Naive thymus-derived CD8-positive, alpha-beta T cell (primary cell): ENCODE measurements at regions not wholly inside any gene's neighbourhood (a gene's known extent, or its start where the extent isn't known, plus 50 kb on each side); places are given as distances from the start of the nearest gene placed in this dataset.
"Not testable (repeated sequence)": the region's sequence is repeated elsewhere in the genome, so short reads cannot be mapped to it uniquely, and the experiment has no call there.

Experiments used
- ATAC-seq, 2 donors: fragments of 150-1000 bp; cut with Tn5 transposase in 1 of 2; sonication (Bioruptor Pico), chemical (Tn5 transposase) in 1 of 2; 1 replicate in 1 of 2; 2 replicates in 1 of 2; pipeline ENCODE4 v1.10.0; 2021; ENCODE audit warnings: mild to moderate bottlenecking in 2 of 2, moderate library complexity in 2 of 2
- POLR2A ChIA-PET: fragments of 350-600 bp; sonication (Branson Sonifier 250); formaldehyde crosslinking; loops from one replicate; lab custom pipeline; 2021; ENCODE audit warnings: antibody characterized with exemption; lab: Charles Lee
- DNase-seq, 10 donors: peaks; one replicate each; pipeline versions ENCODE4 v3.0.0 to v3.0.0-alpha.2; 2020 to 2022
- H3K27ac Mint-ChIP-seq, 10 donors: one replicate each; pipeline ENCODE4 v1.8.0; 2020 to 2022; ENCODE audit warnings: mild to moderate bottlenecking in 10 of 10, mixed read lengths in 10 of 10, moderate library complexity in 4 of 10, inconsistent platforms in 1 of 10
- H3K27me3 Mint-ChIP-seq, 5 donors: one replicate each; pipeline ENCODE4 v1.8.0; 2021 to 2022; ENCODE audit warnings: mixed read lengths in 5 of 5
- H3K36me3 Mint-ChIP-seq, 3 donors: one replicate each; pipeline ENCODE4 v1.8.0; 2020 to 2022; ENCODE audit warnings: mixed read lengths in 3 of 3, mild to moderate bottlenecking in 2 of 3, inconsistent platforms in 1 of 3
- H3K4me1 Mint-ChIP-seq, 4 donors: one replicate each; pipeline ENCODE4 v1.8.0; 2021 to 2022; ENCODE audit warnings: mixed read lengths in 4 of 4
- H3K4me3 Mint-ChIP-seq, 10 donors: one replicate each; pipeline ENCODE4 v1.8.0; 2020 to 2022; ENCODE audit warnings: mild to moderate bottlenecking in 10 of 10, mixed read lengths in 10 of 10, moderate library complexity in 6 of 10, inconsistent platforms in 1 of 10
- H3K9me3 Mint-ChIP-seq, 9 donors: one replicate each; pipeline ENCODE4 v1.8.0; 2020 to 2022; ENCODE audit warnings: mixed read lengths in 9 of 9, mild to moderate bottlenecking in 3 of 9, inconsistent platforms in 1 of 9, moderate library complexity in 1 of 9

- ATAC-seq = no peak
- POLR2A ChIA-PET = no interaction called here
Observed at GRCh38 chr1:119191325-119191724, 50.9 kb upstream of the WARS2 start.

DNA sequence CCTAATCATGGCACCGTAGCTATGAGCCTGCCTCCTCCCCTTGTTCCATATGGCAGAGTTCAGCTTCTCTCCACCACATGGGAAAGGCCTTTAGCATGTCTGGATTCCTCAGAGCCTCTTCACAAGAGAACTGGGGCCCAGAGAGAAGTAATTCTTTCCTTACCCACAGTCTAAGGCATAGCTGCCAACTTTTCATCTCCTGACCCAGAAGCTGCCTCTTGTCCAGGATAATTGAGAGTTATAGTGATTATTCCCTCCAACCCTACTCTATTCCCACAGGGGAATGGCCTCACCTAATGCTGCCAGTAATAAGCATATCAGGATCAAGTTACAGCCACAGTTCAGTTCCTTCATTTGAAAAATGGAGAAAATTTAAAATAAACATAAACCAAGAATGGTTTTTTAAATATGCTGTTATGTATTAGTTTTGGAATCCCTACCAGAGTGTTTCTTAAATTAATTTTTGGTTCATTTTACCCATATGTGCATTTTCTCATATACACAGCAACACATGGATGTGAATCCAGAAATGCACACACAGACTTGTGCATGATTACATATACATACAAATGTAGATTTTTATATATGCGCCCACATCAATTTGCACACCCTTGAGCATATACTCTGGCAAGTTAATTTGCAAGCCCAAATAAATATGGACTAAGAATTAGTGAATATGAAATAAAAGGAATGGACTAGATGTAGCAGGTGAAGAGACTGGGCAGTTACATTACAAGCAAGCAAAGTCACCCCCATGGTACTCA lies 63.9 kb upstream of the WARS2 start:
- Mint-ChIP-seq H3K27ac (no peak overlapping the region), H3K27me3 (no peaks in the 10 kb centered on the region), H3K4me1 (no peaks in the 10 kb centered on the region), H3K9me3 (peaks cover 0 to 33% (median 12%) of the 10 kb centered on the region in 9 donors), H3K4me3 (no peak overlapping the region), H3K36me3 (peaks cover 33 to 44% (median 40%) of the 10 kb centered on the region in 3 donors)
- ATAC-seq (no peak), DNase-seq (no peak)
- POLR2A ChIA-PET = no interaction called here

More at GRCh38 chr1:119191325-119191724, 50.9 kb upstream of the WARS2 start:
- H3K27me3 Mint-ChIP-seq = no peaks in the 10 kb centered on the region
- peaks cover 57 to 72% (median 60%) of the 10 kb centered on the region in 3 donors for H3K36me3 Mint-ChIP-seq
- H3K4me3 Mint-ChIP-seq = no peak overlapping the region
- H3K27ac Mint-ChIP-seq = no peak overlapping the region
- no peak for DNase-seq
- peaks cover 0 to 3% (median 0%) of the 10 kb centered on the region in 4 donors for H3K4me1 Mint-ChIP-seq
- H3K9me3 Mint-ChIP-seq = peaks cover 7 to 41% (median 20%) of the 10 kb centered on the region in 9 donors

DNA sequence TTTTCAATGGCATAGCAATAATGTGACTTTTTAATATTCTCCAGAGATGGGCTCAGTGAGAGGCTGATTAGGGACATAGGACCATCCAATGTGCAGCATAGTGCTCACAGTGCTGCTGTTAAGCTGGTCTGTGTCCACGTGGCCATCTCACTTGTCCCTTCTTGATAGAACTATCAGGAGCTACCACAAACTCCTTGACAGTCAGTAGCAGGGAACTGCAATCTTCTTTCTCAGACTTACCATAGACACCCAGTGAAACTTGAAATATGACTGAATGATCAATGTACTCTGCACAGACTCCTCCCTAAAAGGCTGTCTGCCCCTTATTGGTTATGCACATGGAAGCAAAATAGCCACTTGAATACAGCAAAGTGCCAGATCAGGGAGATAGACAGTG lies 64.5 kb upstream of the WARS2 start:
- ATAC-seq = no peak
- POLR2A ChIA-PET = no interaction called here
- no peak overlapping the region for H3K4me3 Mint-ChIP-seq
- no peaks in the 10 kb centered on the region for H3K27me3 Mint-ChIP-seq
- peaks cover 33 to 46% (median 40%) of the 10 kb centered on the region in 3 donors for H3K36me3 Mint-ChIP-seq
- DNase-seq = no peak
- no peak overlapping the region for H3K27ac Mint-ChIP-seq
- no peaks in the 10 kb centered on the region for H3K4me1 Mint-ChIP-seq
- peaks cover 0 to 27% (median 10%) of the 10 kb centered on the region in 9 donors for H3K9me3 Mint-ChIP-seq

- Mint-ChIP-seq H3K4me3 (no peak overlapping the region), H3K4me1 (peaks cover 0 to under 1% (median 0%) of the 10 kb centered on the region in 4 donors), H3K9me3 (peaks cover 5 to 22% (median 10%) of the 10 kb centered on the region in 9 donors), H3K27me3 (no peaks in the 10 kb centered on the region), H3K36me3 (peaks cover 29 to 54% (median 39%) of the 10 kb centered on the region in 3 donors), H3K27ac (no peak overlapping the region)
- DNase-seq (no peak), ATAC-seq (no peak)
- POLR2A ChIA-PET = no interaction called here
Observed at GRCh38 chr1:119209061-119209460, 68.6 kb upstream of the WARS2 start.

DNA sequence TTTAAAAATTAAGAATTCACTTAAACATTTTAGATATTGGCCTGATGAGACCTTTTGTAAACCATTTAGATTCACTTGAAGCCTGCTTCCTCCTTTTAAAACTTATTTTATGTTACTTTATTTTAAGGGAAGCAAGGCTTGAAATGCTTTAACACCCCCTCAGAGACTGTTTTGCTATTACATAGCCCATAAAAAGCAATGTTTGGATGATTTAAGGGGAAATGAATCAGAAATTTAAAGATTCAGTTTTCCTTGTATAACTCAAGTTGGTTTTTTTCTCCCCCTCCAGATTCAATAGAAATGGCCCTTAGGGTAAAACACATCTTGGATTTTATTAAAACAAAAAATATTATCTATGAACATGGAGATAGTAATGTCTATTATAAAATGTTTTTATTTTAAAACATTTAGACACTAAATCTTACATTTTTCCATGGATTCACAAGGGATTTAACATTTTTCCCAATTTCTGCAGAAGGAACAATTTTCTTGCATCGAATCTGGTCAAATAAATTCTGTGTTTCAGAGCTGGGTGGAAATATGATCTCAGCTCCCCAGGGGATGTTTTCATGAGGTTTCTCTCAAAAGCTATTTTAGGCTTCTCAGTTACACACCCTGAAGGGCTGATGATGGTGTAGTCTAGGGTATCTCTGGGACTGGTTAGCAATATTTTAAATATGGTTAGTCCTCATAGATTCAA lies 69.3 kb upstream of the WARS2 start:
- Mint-ChIP-seq H3K4me1 (peaks cover 0 to 4% (median 0%) of the 10 kb centered on the region in 4 donors), H3K36me3 (peaks cover 29 to 52% (median 44%) of the 10 kb centered on the region in 3 donors), H3K27me3 (no peaks in the 10 kb centered on the region), H3K9me3 (peaks cover 5 to 22% (median 10%) of the 10 kb centered on the region in 9 donors), H3K4me3 (no peak overlapping the region), H3K27ac (no peak overlapping the region)
- POLR2A ChIA-PET = no interaction called here
- DNase-seq (no peak), ATAC-seq (no peak)

DNA sequence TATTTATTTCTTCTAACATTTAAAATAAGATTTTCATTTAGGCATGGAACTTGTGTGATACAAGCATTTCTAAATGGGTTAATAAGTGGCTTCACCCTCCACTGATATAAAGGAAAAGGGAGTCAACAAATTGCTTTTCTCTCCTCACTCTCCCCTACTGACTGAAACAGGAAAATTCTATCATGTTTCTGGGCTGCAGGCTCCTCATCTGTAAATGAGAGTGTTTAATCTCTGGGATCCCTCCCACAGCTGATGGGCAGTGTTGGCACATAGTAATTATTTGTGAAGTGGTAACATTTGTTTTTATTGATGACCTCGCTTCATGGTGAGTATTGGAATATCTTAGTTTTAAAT lies 69.8 kb upstream of the WARS2 start:
- Mint-ChIP-seq H3K36me3 (peaks cover 29 to 52% (median 44%) of the 10 kb centered on the region in 3 donors), H3K4me3 (no peak overlapping the region), H3K4me1 (peaks cover 0 to 4% (median 0%) of the 10 kb centered on the region in 4 donors), H3K27me3 (no peaks in the 10 kb centered on the region), H3K9me3 (peaks cover 5 to 22% (median 10%) of the 10 kb centered on the region in 9 donors), H3K27ac (no peak overlapping the region)
- ATAC-seq (no peak), DNase-seq (no peak)
- POLR2A ChIA-PET = no interaction called here

GRCh38 chr1:119213213-119213612 lies 72.8 kb upstream of the WARS2 start:
- ATAC-seq, H3K4me3 Mint-ChIP-seq, H3K4me1 Mint-ChIP-seq, POLR2A ChIA-PET, H3K27me3 Mint-ChIP-seq, H3K27ac Mint-ChIP-seq, DNase-seq: not testable (repeated sequence)
- peaks cover under 1 to 22% (median 6%) of the 10 kb centered on the region in 9 donors for H3K9me3 Mint-ChIP-seq
- peaks cover 26 to 45% (median 36%) of the 10 kb centered on the region in 3 donors for H3K36me3 Mint-ChIP-seq

DNA sequence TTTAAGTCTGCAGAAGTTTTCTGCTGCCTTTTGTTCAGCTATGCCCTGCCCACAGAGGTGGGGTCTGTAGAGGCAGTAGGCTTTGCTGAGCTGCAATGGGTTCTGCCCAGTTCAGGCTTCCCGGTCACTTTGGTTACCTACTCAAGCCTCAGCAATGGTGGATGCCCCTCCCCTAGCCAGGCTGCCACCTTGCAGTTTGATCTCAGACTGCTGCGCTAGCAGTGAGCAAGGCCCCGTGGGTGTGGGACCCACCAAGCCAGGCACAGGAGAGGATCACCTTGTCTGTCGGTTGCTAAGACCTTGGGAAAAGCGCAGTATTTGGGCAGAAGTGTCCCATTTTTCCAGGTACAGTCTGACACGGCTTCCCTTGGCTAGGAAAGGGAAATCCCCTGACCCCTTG lies 74.5 kb upstream of the WARS2 start:
- H3K27ac Mint-ChIP-seq, ATAC-seq, H3K4me1 Mint-ChIP-seq, POLR2A ChIA-PET, H3K4me3 Mint-ChIP-seq, DNase-seq, H3K27me3 Mint-ChIP-seq: not testable (repeated sequence)
- Mint-ChIP-seq H3K36me3 (peaks cover 28 to 50% (median 31%) of the 10 kb centered on the region in 3 donors), H3K9me3 (peaks cover 0 to 22% (median 6%) of the 10 kb centered on the region in 9 donors)

DNA sequence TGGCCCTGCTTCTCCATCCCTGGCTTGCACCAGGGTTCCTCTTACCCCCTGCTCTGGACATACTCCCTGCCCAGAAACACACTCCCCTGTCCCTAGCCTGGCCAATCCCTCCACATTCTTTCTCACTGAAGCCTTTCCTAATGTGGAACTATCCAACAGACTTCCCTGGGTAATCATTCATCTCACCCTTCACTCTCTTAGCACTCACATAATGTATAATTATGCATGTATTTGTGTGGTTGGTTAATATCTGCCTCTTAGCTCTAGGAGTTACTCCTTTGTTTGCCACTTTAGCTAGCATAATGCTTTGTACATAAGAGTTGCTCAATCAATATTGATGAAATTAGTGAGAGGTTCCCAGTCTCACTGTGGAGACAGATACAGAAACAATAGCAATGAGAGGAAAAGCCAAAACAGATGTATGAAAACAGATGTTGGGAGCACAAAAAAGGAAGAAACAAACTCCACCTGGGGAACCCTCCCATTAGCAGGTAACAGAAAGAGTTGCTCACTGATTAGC lies 76.9 kb upstream of the WARS2 start:
- DNase-seq (no peak), ATAC-seq (no peak)
- POLR2A ChIA-PET = no interaction called here
- H3K27me3 Mint-ChIP-seq = no peaks in the 10 kb centered on the region
- H3K4me1 Mint-ChIP-seq = peaks cover 0 to 4% (median 2%) of the 10 kb centered on the region in 4 donors
- no peak overlapping the region for H3K27ac Mint-ChIP-seq
- peaks cover 0 to 5% (median 2%) of the 10 kb centered on the region in 9 donors for H3K9me3 Mint-ChIP-seq
- peaks cover 17 to 40% (median 28%) of the 10 kb centered on the region in 3 donors for H3K36me3 Mint-ChIP-seq
- no peak overlapping the region for H3K4me3 Mint-ChIP-seq

- Mint-ChIP-seq H3K4me1 (peaks cover 0 to 7% (median 0%) of the 10 kb centered on the region in 4 donors), H3K4me3 (no peak overlapping the region), H3K27me3 (no peaks in the 10 kb centered on the region), H3K9me3 (peaks cover 0 to 3% (median 0%) of the 10 kb centered on the region in 9 donors), H3K36me3 (peaks cover 10 to 35% (median 31%) of the 10 kb centered on the region in 3 donors), H3K27ac (no peak overlapping the region)
- DNase-seq = no peak
- no peak for ATAC-seq
- POLR2A ChIA-PET = no interaction called here
Observed at GRCh38 chr1:119219711-119220110, 79.3 kb upstream of the WARS2 start.

DNA sequence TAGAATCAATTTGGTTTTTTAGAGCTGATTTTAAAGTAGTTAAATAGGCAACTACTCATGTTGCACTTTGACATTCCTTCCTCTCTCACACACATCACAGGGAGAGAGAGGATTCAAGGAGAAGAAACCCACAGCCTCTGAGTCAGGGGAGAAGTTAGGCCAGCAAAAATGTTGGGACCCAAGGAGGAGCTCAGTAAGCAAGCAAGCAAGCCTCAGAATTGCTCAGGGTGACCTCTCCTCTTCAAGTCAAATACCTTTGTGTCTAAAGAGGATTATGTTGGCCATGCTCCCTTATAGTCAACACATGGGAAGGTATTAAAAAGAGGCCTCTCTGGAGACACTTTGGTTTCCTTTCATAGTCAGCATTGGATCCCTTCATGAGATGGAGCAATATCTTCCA lies 80.5 kb upstream of the WARS2 start:
- no peak overlapping the region for H3K4me3 Mint-ChIP-seq
- peaks cover 10 to 35% (median 31%) of the 10 kb centered on the region in 3 donors for H3K36me3 Mint-ChIP-seq
- no peak for DNase-seq
- peaks cover 0 to 7% (median 0%) of the 10 kb centered on the region in 4 donors for H3K4me1 Mint-ChIP-seq
- POLR2A ChIA-PET = no interaction called here
- peaks cover 0 to 3% (median 0%) of the 10 kb centered on the region in 9 donors for H3K9me3 Mint-ChIP-seq
- ATAC-seq = no peak
- H3K27me3 Mint-ChIP-seq = no peaks in the 10 kb centered on the region
- H3K27ac Mint-ChIP-seq = no peak overlapping the region

- Mint-ChIP-seq H3K4me1 (peaks cover 0 to 7% (median under 1%) of the 10 kb centered on the region in 4 donors), H3K27ac (no peak overlapping the region), H3K27me3 (no peaks in the 10 kb centered on the region), H3K36me3 (peaks cover 7 to 32% (median 29%) of the 10 kb centered on the region in 3 donors), H3K4me3 (no peak overlapping the region), H3K9me3 (peaks cover 0 to 3% (median 0%) of the 10 kb centered on the region in 9 donors)
- POLR2A ChIA-PET = no interaction called here
- ATAC-seq (no peak), DNase-seq (no peak)
Observed at GRCh38 chr1:119222271-119222670, 81.8 kb upstream of the WARS2 start.

- Mint-ChIP-seq H3K36me3 (peaks cover 0 to 23% (median 7%) of the 10 kb centered on the region in 3 donors), H3K27ac (no peak overlapping the region), H3K4me3 (no peak overlapping the region)
Observed at GRCh38 chr1:119225265-119225664, 84.8 kb upstream of the WARS2 start.

More at GRCh38 chr1:119225265-119225664, 84.8 kb upstream of the WARS2 start:
- no peaks in the 10 kb centered on the region for H3K27me3 Mint-ChIP-seq
- POLR2A ChIA-PET = no interaction called here
- H3K4me1 Mint-ChIP-seq = peaks cover 0 to 7% (median 1%) of the 10 kb centered on the region in 4 donors
- DNase-seq (no peak), ATAC-seq (no peak)
- H3K9me3 Mint-ChIP-seq = peaks cover 0 to 3% (median 0%) of the 10 kb centered on the region in 9 donors
